ENCODE measurements at regions not wholly inside any gene's neighbourhood (a gene's known extent, or its start where the extent isn't known, plus 50 kb on each side); places are given as distances from the start of the nearest gene placed in this dataset.

DNA sequence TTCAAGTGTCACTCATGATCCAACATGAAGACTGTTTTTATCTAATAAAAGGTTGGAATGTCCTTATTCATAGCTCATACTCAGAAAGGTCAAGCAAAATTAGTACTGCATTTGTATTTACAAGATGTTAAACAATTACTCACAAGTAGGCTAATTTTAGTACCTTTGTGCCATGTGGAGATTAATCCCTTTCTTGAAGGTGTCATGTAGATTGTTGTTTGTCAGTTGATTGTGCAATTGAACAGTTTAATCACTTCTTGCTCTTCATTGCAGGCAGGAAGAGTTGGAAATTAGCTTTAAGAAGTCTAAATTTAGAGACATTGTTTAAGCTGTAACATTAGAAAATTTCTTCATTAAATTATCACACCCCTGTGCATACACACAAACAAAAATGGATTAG lies 847.1 kb downstream of the KCNT2 start:
- TF ChIP-seq, protein P1, sequence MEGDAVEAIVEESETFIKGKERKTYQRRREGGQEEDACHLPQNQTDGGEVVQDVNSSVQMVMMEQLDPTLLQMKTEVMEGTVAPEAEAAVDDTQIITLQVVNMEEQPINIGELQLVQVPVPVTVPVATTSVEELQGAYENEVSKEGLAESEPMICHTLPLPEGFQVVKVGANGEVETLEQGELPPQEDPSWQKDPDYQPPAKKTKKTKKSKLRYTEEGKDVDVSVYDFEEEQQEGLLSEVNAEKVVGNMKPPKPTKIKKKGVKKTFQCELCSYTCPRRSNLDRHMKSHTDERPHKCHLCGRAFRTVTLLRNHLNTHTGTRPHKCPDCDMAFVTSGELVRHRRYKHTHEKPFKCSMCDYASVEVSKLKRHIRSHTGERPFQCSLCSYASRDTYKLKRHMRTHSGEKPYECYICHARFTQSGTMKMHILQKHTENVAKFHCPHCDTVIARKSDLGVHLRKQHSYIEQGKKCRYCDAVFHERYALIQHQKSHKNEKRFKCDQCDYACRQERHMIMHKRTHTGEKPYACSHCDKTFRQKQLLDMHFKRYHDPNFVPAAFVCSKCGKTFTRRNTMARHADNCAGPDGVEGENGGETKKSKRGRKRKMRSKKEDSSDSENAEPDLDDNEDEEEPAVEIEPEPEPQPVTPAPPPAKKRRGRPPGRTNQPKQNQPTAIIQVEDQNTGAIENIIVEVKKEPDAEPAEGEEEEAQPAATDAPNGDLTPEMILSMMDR (IDR thresholded peaks at IDR 0.05) = no peak
- no peak overlapping the region for H3K27ac Mint-ChIP-seq
- H3K4me3 Mint-ChIP-seq = no peak overlapping the region
- H3K9me3 Mint-ChIP-seq = no peaks in the 10 kb centered on the region
- DNase-seq = no peak
- H3K4me1 Mint-ChIP-seq (ENCODE audit: low read depth) = peaks cover 18% of the 10 kb centered on the region
- no peaks in the 10 kb centered on the region for H3K27me3 Mint-ChIP-seq (ENCODE audit: insufficient read depth)
- peaks cover 4% of the 10 kb centered on the region; the same call in 1 of the 2 replicates for H3K36me3 Mint-ChIP-seq (ENCODE audit: low read depth)

DNA sequence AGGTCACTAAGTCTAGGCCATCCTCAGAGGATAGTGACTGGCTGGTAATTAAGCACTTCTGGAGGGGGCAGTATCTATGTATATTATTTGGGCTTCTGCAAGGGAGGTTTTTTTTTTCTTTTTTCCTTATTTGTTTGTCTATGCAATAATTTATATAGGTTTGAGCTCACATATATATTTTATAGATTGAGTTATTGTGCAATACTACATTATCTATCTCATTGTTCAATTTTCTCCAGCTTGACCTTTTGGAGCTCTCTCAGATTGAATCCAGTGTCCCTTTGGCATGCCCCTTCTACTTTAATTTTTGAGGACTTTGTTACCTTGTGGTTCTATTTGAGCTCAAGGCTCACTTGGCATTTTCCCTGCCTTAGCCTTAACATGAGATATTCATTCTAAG lies 852.1 kb downstream of the KCNT2 start:
- Mint-ChIP-seq H3K27ac (no peak overlapping the region), H3K9me3 (no peaks in the 10 kb centered on the region), H3K4me3 (no peak overlapping the region), H3K4me1 (ENCODE audit: low read depth) (peaks cover 16% of the 10 kb centered on the region), H3K27me3 (ENCODE audit: insufficient read depth) (no peaks in the 10 kb centered on the region), H3K36me3 (ENCODE audit: low read depth) (no peaks in the 10 kb centered on the region)
- TF ChIP-seq, protein P1 (IDR thresholded peaks at IDR 0.05) = no peak
- no peak for DNase-seq

DNA sequence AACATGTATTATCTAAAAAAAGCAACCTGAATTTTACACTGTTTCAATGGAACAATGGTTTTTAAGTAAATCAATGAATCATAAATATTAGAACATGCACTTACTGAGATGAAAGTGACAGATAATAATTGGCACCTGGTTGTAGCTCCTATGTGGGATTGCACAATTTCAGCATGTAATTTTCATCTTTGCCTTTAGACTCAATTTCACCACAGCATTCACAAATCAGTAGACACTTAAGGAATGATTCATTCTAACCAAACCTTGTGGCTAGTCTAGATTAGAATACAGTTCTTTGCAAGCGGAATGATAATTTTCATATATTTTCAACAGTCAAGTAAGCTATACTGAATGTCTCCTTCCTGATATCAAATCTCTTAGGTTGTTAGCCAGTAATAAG lies 853.4 kb downstream of the KCNT2 start:
- Mint-ChIP-seq H3K27me3 (ENCODE audit: insufficient read depth) (no peaks in the 10 kb centered on the region), H3K4me1 (ENCODE audit: low read depth) (peaks cover 19% of the 10 kb centered on the region), H3K9me3 (no peaks in the 10 kb centered on the region), H3K36me3 (ENCODE audit: low read depth) (no peaks in the 10 kb centered on the region), H3K27ac (no peak overlapping the region), H3K4me3 (no peak overlapping the region)
- TF ChIP-seq, protein P1 (IDR thresholded peaks at IDR 0.05) = no peak
- DNase-seq = no peak

DNA sequence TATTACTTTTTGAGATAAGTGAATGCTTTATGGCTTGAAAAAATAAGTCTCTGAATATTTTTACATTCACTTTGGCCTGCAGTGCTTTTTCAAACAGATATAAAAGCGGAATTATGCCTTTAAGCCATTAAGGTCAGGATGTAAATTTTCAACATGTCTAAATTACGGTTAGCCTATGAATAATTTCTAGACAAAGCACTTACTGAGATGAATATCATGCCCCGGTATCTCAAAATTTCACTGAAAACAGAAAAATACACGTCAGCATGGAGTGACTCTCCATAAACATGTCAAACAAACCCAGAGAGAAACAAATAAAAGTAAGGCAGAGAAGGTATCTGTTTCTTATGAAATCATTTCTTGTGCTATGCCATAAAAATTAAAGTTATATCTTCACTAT lies 853.9 kb downstream of the KCNT2 start:
- DNase-seq = no peak
- Mint-ChIP-seq H3K4me1 (ENCODE audit: low read depth) (peaks cover 23% of the 10 kb centered on the region), H3K9me3 (no peaks in the 10 kb centered on the region), H3K36me3 (ENCODE audit: low read depth) (no peaks in the 10 kb centered on the region), H3K27ac (no peak overlapping the region), H3K4me3 (no peak overlapping the region), H3K27me3 (ENCODE audit: insufficient read depth) (no peaks in the 10 kb centered on the region)
- TF ChIP-seq, protein P1 (IDR thresholded peaks at IDR 0.05) = no peak

DNA sequence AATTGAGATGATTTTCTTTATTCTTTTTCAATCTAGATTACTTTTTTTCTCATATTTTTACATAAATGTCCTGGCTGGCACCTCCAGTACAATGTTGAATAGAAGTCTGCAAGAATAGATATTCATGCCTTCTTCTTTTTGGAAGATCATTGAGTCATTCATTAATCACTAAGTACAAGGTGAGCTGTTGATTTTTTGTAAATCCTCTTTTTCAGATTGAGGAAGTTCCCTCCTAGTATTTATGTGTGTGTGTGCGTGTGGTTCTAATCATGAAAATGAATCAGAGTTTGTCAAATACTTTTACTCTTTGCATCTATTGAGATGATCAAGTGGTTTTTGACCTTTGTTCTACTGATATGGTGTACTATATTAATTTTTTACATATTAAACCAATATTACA lies 859.3 kb downstream of the KCNT2 start:
- no peak overlapping the region for H3K4me3 Mint-ChIP-seq
- H3K4me1 Mint-ChIP-seq (ENCODE audit: low read depth) = peaks cover 27% of the 10 kb centered on the region
- peaks cover 1% of the 10 kb centered on the region for H3K36me3 Mint-ChIP-seq (ENCODE audit: low read depth)

More for the DNA sequence above, 859.3 kb downstream of the KCNT2 start:
- no peak for DNase-seq
- Mint-ChIP-seq H3K27ac (no peak overlapping the region), H3K27me3 (ENCODE audit: insufficient read depth) (no peaks in the 10 kb centered on the region), H3K9me3 (peaks cover 1% of the 10 kb centered on the region)
- TF ChIP-seq, protein P1 (IDR thresholded peaks at IDR 0.05) = no peak
